ENCODE measurements at regions not wholly inside any gene's neighbourhood (a gene's known extent, or its start where the extent isn't known, plus 50 kb on each side); places are given as distances from the start of the nearest gene placed in this dataset.

GRCh38 chr16:85475233-85475632 is 137.9 kb upstream of the GSE1 start:
- no peak for DNase-seq (ENCODE audit: low read depth)

- DNase-seq (ENCODE audit: low read depth), result no peak
Measured at GRCh38 chr16:85475691-85476300, 137.3 kb upstream of the GSE1 start.

GRCh38 chr16:85476389-85476788 is 136.7 kb upstream of the GSE1 start:
- no peak for DNase-seq (ENCODE audit: low read depth)

GRCh38 chr16:85477801-85478363 is 135.2 kb upstream of the GSE1 start:
- no peak for DNase-seq (ENCODE audit: low read depth)

GRCh38 chr16:85479972-85480726 is 133.0 kb upstream of the GSE1 start:
- DNase-seq (ENCODE audit: low read depth), result no peak

- DNase-seq (ENCODE audit: low read depth), result no peak
Measured at GRCh38 chr16:85480727-85481101, 132.4 kb upstream of the GSE1 start.

GRCh38 chr16:85481206-85481605 is 131.9 kb upstream of the GSE1 start:
- DNase-seq (ENCODE audit: low read depth), result no peak

GRCh38 chr16:85481738-85482137 is 131.4 kb upstream of the GSE1 start:
- no peak for DNase-seq (ENCODE audit: low read depth)

GRCh38 chr16:85483424-85483823 is 129.7 kb upstream of the GSE1 start:
- DNase-seq (ENCODE audit: low read depth), result no peak

GRCh38 chr16:85484347-85485300 is 128.5 kb upstream of the GSE1 start:
- no peak for DNase-seq (ENCODE audit: low read depth)

GRCh38 chr16:85485379-85485778 is 127.7 kb upstream of the GSE1 start:
- no peak for DNase-seq (ENCODE audit: low read depth)

- no peak for DNase-seq (ENCODE audit: low read depth)
Measured at GRCh38 chr16:85486256-85486915, 126.7 kb upstream of the GSE1 start.

GRCh38 chr16:85488414-85488813 is 124.7 kb upstream of the GSE1 start:
- no peak for DNase-seq (ENCODE audit: low read depth)

- no peak for DNase-seq (ENCODE audit: low read depth)
Measured at GRCh38 chr16:85490407-85491057, 122.6 kb upstream of the GSE1 start.

- DNase-seq (ENCODE audit: low read depth), result no peak
Measured at GRCh38 chr16:85491058-85491771, 121.9 kb upstream of the GSE1 start.

GRCh38 chr16:85491798-85492294 is 121.3 kb upstream of the GSE1 start:
- DNase-seq (ENCODE audit: low read depth), result no peak

- no peak for DNase-seq (ENCODE audit: low read depth)
Measured at GRCh38 chr16:85492295-85492864, 120.7 kb upstream of the GSE1 start.

- DNase-seq (ENCODE audit: low read depth), result no peak
Measured at GRCh38 chr16:85494315-85494714, 118.8 kb upstream of the GSE1 start.

- no peak for DNase-seq (ENCODE audit: low read depth)
Measured at GRCh38 chr16:85495259-85495658, 117.9 kb upstream of the GSE1 start.

All from HS-27A (cell line).